Fibroblast of lung (primary cell): ENCODE measurements at regions not wholly inside any gene's neighbourhood (a gene's known extent, or its start where the extent isn't known, plus 50 kb on each side); places are given as distances from the start of the nearest gene placed in this dataset.
A peak's percentile ranks its signal among the peaks of the same experiment; 100 is the strongest.

Source experiments
- DNase-seq, 2 donors: peaks; one replicate each; pipeline versions ENCODE4 v3.0.0 to v3.0.0-alpha.2; 2010; ENCODE audit warnings: low read depth in 2 of 2
- H2AFZ ChIP-seq: 2 replicates; pipeline ENCODE4 v1.5.1; 2012; ENCODE audit warnings: low read length, control low read depth, inconsistent platforms
- H3K27ac ChIP-seq: 2 replicates; pipeline ENCODE4 v1.5.1; 2011; ENCODE audit warnings: low read length, control low read depth; ENCODE audit not compliant: insufficient read depth
- H3K27me3 ChIP-seq: 2 replicates; pipeline ENCODE4 v1.5.1; 2011; ENCODE audit warnings: mild to moderate bottlenecking, low read length; ENCODE audit not compliant: control insufficient read depth, insufficient read depth
- H3K36me3 ChIP-seq: 2 replicates; pipeline ENCODE4 v1.5.1; 2011; ENCODE audit warnings: low read length; ENCODE audit not compliant: control insufficient read depth, insufficient read depth
- H3K4me1 ChIP-seq: 2 replicates; pipeline ENCODE4 v1.5.1; 2011; ENCODE audit warnings: low read length; ENCODE audit not compliant: control insufficient read depth, insufficient read depth; ENCODE audit errors: extremely low read depth
- H3K4me2 ChIP-seq: 2 replicates; pipeline ENCODE4 v1.5.1; 2011; ENCODE audit warnings: low read length, control low read depth; ENCODE audit not compliant: insufficient read depth; ENCODE audit errors: extremely low read depth
- H3K4me3 ChIP-seq, 4 experiments: fragments of 200-600 bp in 1 of 4; sonication (generic) in 1 of 4; replicated peaks in 1 of 4; 2 replicates each; pipeline ENCODE4 v1.5.1; 2011 to 2016; ENCODE audit warnings: low read length in 4 of 4, low read depth in 3 of 4, mild to moderate bottlenecking in 3 of 4, control low read depth in 2 of 4, inconsistent platforms in 1 of 4, mixed read lengths in 1 of 4; ENCODE audit not compliant: insufficient read depth in 1 of 4; ENCODE audit errors: control extremely low read depth in 1 of 4
- H3K79me2 ChIP-seq: 2 replicates; pipeline ENCODE4 v1.5.1; 2012; ENCODE audit warnings: mild to moderate bottlenecking, low read length, inconsistent platforms; ENCODE audit not compliant: control insufficient read depth, insufficient read depth
- H3K9ac ChIP-seq: 2 replicates; pipeline ENCODE4 v1.5.1; 2011; ENCODE audit warnings: mild to moderate bottlenecking, low read length, control low read depth; ENCODE audit not compliant: insufficient read depth
- H3K9me3 ChIP-seq: 2 replicates; pipeline ENCODE4 v1.5.1; 2012; ENCODE audit warnings: low read depth, low read length; ENCODE audit not compliant: control insufficient read depth, insufficient read depth
- H4K20me1 ChIP-seq: 2 replicates; pipeline ENCODE4 v1.5.1; 2011; ENCODE audit warnings: low read length; ENCODE audit not compliant: control insufficient read depth, insufficient read depth; ENCODE audit errors: extremely low read depth
- CTCF ChIP-seq, 2 donors: IDR thresholded peaks in 1 of 2; conservative IDR thresholded peaks in 1 of 2; 1 replicate in 1 of 2; 2 replicates in 1 of 2; pipeline ENCODE4 v1.5.1; 2011 to 2012; ENCODE audit warnings: low read length in 2 of 2, control low read depth in 1 of 2, inconsistent platforms in 1 of 2, low read depth in 1 of 2, mild to moderate bottlenecking in 1 of 2
- EZH2 ChIP-seq: IDR thresholded peaks from 2 replicates; pipeline ENCODE4 v1.5.1; 2012; ENCODE audit warnings: low read length, control low read depth, mild to moderate bottlenecking; ENCODE audit errors: missing control alignments

DNA sequence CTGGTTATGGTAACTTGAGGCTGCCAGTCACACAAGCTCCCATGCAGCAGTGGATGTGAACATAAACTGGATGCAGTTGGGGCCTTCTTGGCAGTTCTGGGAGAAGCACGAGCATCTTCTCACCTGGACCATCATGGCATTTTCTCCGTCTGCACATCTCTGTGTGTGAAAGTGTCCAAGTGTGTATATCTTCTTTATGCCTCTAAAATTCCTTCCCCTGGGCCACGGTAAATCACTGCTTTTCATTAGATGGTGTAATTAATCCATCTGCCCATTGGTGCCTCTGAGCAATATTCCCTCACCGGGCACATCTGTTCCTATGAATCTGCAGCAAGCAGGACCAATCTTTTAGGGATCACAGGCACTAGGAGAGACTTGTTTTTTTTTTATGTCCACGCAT, 138.0 kb downstream of the MAP3K7 start:
- no peak for TF ChIP-seq CTCF (conservative IDR thresholded peaks at IDR 0.05 in 1 of 2, IDR thresholded peaks at IDR 0.05 in 1 of 2; ENCODE audit: low read depth in 1 of 2, low read length in 2 of 2)
- TF ChIP-seq EZH2 = no peak
- Histone ChIP-seq H3K4me2 (no peak overlapping the region), H3K9ac (no peak overlapping the region), H3K27me3 (no peaks in the 10 kb centered on the region), H3K4me3 (no peak overlapping the region), H3K9me3 (no peaks in the 10 kb centered on the region), H3K27ac (no peak overlapping the region), H3K79me2 (no peaks in the 10 kb centered on the region), H4K20me1 (no peaks in the 10 kb centered on the region), H3K36me3 (no peaks in the 10 kb centered on the region), H2AFZ (no peak overlapping the region), H3K4me1 (no peaks in the 10 kb centered on the region)
- no peak for DNase-seq

DNA sequence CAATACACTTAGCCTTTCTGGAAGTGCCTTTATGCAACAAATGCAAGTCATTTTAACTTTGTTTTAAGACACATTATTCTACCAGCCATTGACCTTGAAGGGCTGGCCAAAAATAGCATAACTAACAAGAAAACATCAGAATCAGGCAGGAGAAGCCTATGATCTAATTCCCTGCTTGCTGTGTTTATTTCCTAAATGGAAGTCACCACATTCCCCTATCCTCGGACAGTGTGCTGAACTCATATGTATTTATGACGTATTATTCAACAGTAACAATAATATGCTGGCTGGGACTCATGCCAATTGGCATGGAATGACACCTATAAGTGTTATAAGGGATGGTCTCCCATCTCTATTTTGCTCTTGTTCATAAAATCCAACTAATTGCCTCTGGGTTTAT, 140.7 kb downstream of the MAP3K7 start:
- H4K20me1 ChIP-seq = no peaks in the 10 kb centered on the region
- no peaks in the 10 kb centered on the region for H3K4me1 ChIP-seq
- H3K9ac ChIP-seq = no peak overlapping the region
- H3K36me3 ChIP-seq = no peaks in the 10 kb centered on the region
- TF ChIP-seq EZH2 (no peak), CTCF (conservative IDR thresholded peaks at IDR 0.05 in 1 of 2, IDR thresholded peaks at IDR 0.05 in 1 of 2; ENCODE audit: low read depth in 1 of 2, low read length in 2 of 2) (no peak)
- H3K4me2 ChIP-seq = no peak overlapping the region
- peak; percentile 24 to 82 for DNase-seq
- no peaks in the 10 kb centered on the region for H3K9me3 ChIP-seq
- H3K79me2 ChIP-seq = no peaks in the 10 kb centered on the region
- no peak overlapping the region for H3K27ac ChIP-seq
- no peak overlapping the region for H3K4me3 ChIP-seq
- no peaks in the 10 kb centered on the region for H3K27me3 ChIP-seq
- H2AFZ ChIP-seq = no peak overlapping the region

- no peaks in the 10 kb centered on the region for H3K79me2 ChIP-seq
- H4K20me1 ChIP-seq = no peaks in the 10 kb centered on the region
- TF ChIP-seq CTCF (conservative IDR thresholded peaks at IDR 0.05 in 1 of 2, IDR thresholded peaks at IDR 0.05 in 1 of 2; ENCODE audit: low read depth in 1 of 2, low read length in 2 of 2) (no peak), EZH2 (no peak)
- H3K4me2 ChIP-seq = no peak overlapping the region
- H3K27ac ChIP-seq = no peak overlapping the region
- DNase-seq = no peak
- H3K4me3 ChIP-seq = no peak overlapping the region
- H3K4me1 ChIP-seq = no peaks in the 10 kb centered on the region
- H3K9ac ChIP-seq = no peak overlapping the region
- no peaks in the 10 kb centered on the region for H3K9me3 ChIP-seq
- H3K36me3 ChIP-seq = no peaks in the 10 kb centered on the region
- H2AFZ ChIP-seq = no peak overlapping the region
- peaks cover 4% of the 10 kb centered on the region for H3K27me3 ChIP-seq
Measured at GRCh38 chr6:90445533-90446108, 141.3 kb downstream of the MAP3K7 start.
